Upper lobe of right lung (tissue), 1 donor: ENCODE measurements at regions not wholly inside any gene's neighbourhood (a gene's known extent, or its start where the extent isn't known, plus 50 kb on each side); places are given as distances from the start of the nearest gene placed in this dataset.

Experiments used
- ATAC-seq: fragments of 200-7000 bp; cut with Tn5 transposase; one replicate; pipeline ENCODE4 v1.9.1; 2020; ENCODE audit warnings: mild to moderate bottlenecking, moderate library complexity
- DNase-seq: peaks from one replicate; pipeline ENCODE4 v3.0.0-alpha.2; 2020
- H3K27ac ChIP-seq: fragments of 200-600 bp; one replicate; pipeline ENCODE4 v1.8.0; 2022
- H3K27me3 ChIP-seq: fragments of 200-600 bp; one replicate; pipeline ENCODE4 v1.8.0; 2022; ENCODE audit warnings: mild to moderate bottlenecking
- H3K36me3 ChIP-seq: fragments of 200-600 bp; one replicate; pipeline ENCODE4 v1.8.0; 2022
- H3K4me1 ChIP-seq: fragments of 200-600 bp; one replicate; pipeline ENCODE4 v1.8.0; 2022
- H3K4me3 ChIP-seq: fragments of 200-600 bp; one replicate; pipeline ENCODE4 v1.8.0; 2022; ENCODE audit warnings: mild to moderate bottlenecking
- H3K9me3 ChIP-seq: fragments of 200-600 bp; one replicate; pipeline ENCODE4 v1.8.0; 2022
- CTCF ChIP-seq: fragments of 200-600 bp; IDR thresholded peaks from one replicate; pipeline ENCODE4 v1.8.0; 2022; ENCODE audit warnings: antibody characterized with exemption
- intact Hi-C: fragments of 100-400 bp; cut with DNase I; formaldehyde crosslinking; loops from one replicate; pipeline ENCODE4 v1.11.0; 2022
- donor health status: DM: no; HTN: yes; CAD: no; lungs with severe emphysema.

- Histone ChIP-seq H3K27me3 (no peaks in the 10 kb centered on the region), H3K4me3 (no peak overlapping the region), H3K36me3 (no peaks in the 10 kb centered on the region), H3K4me1 (no peaks in the 10 kb centered on the region), H3K27ac (no peak overlapping the region), H3K9me3 (peaks cover 12% of the 10 kb centered on the region)
- no peak for TF ChIP-seq CTCF
- intact Hi-C loops, result no loop called here
- DNase-seq (no peak), ATAC-seq (no peak)
Measured at GRCh38 chr1:30095051-30095450, 628.3 kb downstream of the MATN1 start.

- ATAC-seq (no peak), DNase-seq (no peak)
- no peak overlapping the region for H3K27ac ChIP-seq
- H3K4me1 ChIP-seq, result no peaks in the 10 kb centered on the region
- H3K9me3 ChIP-seq, result peaks cover 12% of the 10 kb centered on the region
- TF ChIP-seq CTCF, result no peak
- H3K27me3 ChIP-seq, result no peaks in the 10 kb centered on the region
- intact Hi-C loops, result no loop called here
- H3K4me3 ChIP-seq, result no peak overlapping the region
- H3K36me3 ChIP-seq, result no peaks in the 10 kb centered on the region
Measured at GRCh38 chr1:30092051-30092858, 631.1 kb downstream of the MATN1 start.

- ATAC-seq, result no peak
- Histone ChIP-seq H3K4me1 (no peaks in the 10 kb centered on the region), H3K27ac (no peak overlapping the region), H3K9me3 (peaks cover 12% of the 10 kb centered on the region), H3K36me3 (no peaks in the 10 kb centered on the region), H3K27me3 (no peaks in the 10 kb centered on the region), H3K4me3 (no peak overlapping the region)
- TF ChIP-seq CTCF, result no peak
- no peak for DNase-seq
- intact Hi-C loops, result no loop called here
Measured at GRCh38 chr1:30090162-30090820, 633.1 kb downstream of the MATN1 start.

- Histone ChIP-seq H3K9me3 (peaks cover 12% of the 10 kb centered on the region), H3K27me3 (no peaks in the 10 kb centered on the region), H3K4me1 (peaks cover 2% of the 10 kb centered on the region), H3K27ac (no peak overlapping the region), H3K36me3 (no peaks in the 10 kb centered on the region), H3K4me3 (no peak overlapping the region)
- DNase-seq (peak; percentile 75), ATAC-seq (peak; percentile 58)
- intact Hi-C loops, result no loop called here
- no peak for TF ChIP-seq CTCF
Measured at GRCh38 chr1:30089024-30089430, 634.4 kb downstream of the MATN1 start.

- intact Hi-C loops, result no loop called here
- Histone ChIP-seq H3K36me3 (no peaks in the 10 kb centered on the region), H3K4me1 (peaks cover 7% of the 10 kb centered on the region), H3K27me3 (no peaks in the 10 kb centered on the region), H3K27ac (no peak overlapping the region), H3K9me3 (peaks cover 12% of the 10 kb centered on the region), H3K4me3 (no peak overlapping the region)
- DNase-seq (no peak), ATAC-seq (peak; percentile 14)
- no peak for TF ChIP-seq CTCF
Measured at GRCh38 chr1:30088594-30088993, 634.8 kb downstream of the MATN1 start.
